Testis (tissue), 2 donors: ENCODE measurements at regions not wholly inside any gene's neighbourhood (a gene's known extent, or its start where the extent isn't known, plus 50 kb on each side); places are given as distances from the start of the nearest gene placed in this dataset.

Experiments used
- CTCF ChIP-seq, 3 experiments: fragments of 450-650 bp in 2 of 3; fragments of 200-600 bp in 1 of 3; sonication (generic) in 1 of 3; IDR thresholded peaks; one replicate each; pipeline ENCODE4 v1.5.1; 2016 to 2019; ENCODE audit warnings: antibody characterized with exemption in 3 of 3, mild to moderate bottlenecking in 2 of 3, moderate library complexity in 1 of 3
- POLR2A ChIP-seq: fragments of 450-650 bp; IDR thresholded peaks from one replicate; pipeline ENCODE4 v1.6.1; 2017; ENCODE audit warnings: antibody characterized with exemption, mild to moderate bottlenecking, moderate library complexity

GRCh38 chr6:9360881-9361280, 925.5 kb upstream of the SLC35B3 start:
- TF ChIP-seq CTCF (IDR thresholded peaks at IDR 0.05): no peak
- TF ChIP-seq POLR2A: no peak
